ENCODE measurements at regions not wholly inside any gene's neighbourhood (a gene's known extent, or its start where the extent isn't known, plus 50 kb on each side); places are given as distances from the start of the nearest gene placed in this dataset.

- DNase-seq (ENCODE audit: low spot score) = no peak
These were observed 1525.6 kb downstream of the ARAP2 start for GRCh38 chr4:34718576-34719245.

GRCh38 chr4:34720571-34720970 is 1523.7 kb downstream of the ARAP2 start:
- DNase-seq (ENCODE audit: low spot score) = no peak

GRCh38 chr4:34721835-34722234 is 1522.5 kb downstream of the ARAP2 start:
- no peak for DNase-seq (ENCODE audit: low spot score)

- DNase-seq (ENCODE audit: low spot score) = no peak
These were observed 1520.7 kb downstream of the ARAP2 start for GRCh38 chr4:34723605-34724004.

- no peak for DNase-seq (ENCODE audit: low spot score)
These were observed 1519.8 kb downstream of the ARAP2 start for GRCh38 chr4:34724491-34724890.

GRCh38 chr4:34731070-34731469 is 1513.2 kb downstream of the ARAP2 start:
- DNase-seq (ENCODE audit: low spot score) = no peak

- DNase-seq (ENCODE audit: low spot score) = no peak
These were observed 1512.0 kb downstream of the ARAP2 start for GRCh38 chr4:34732176-34732950.

- DNase-seq (ENCODE audit: low spot score) = no peak
These were observed 1511.0 kb downstream of the ARAP2 start for GRCh38 chr4:34733185-34733941.

- DNase-seq (ENCODE audit: low spot score) = no peak
These were observed 1477.4 kb downstream of the ARAP2 start for GRCh38 chr4:34766935-34767334.

GRCh38 chr4:34767407-34767806 is 1476.9 kb downstream of the ARAP2 start:
- DNase-seq (ENCODE audit: low spot score) = no peak

GRCh38 chr4:34771632-34772031 is 1472.7 kb downstream of the ARAP2 start:
- DNase-seq (ENCODE audit: low spot score) = no peak

- no peak for DNase-seq (ENCODE audit: low spot score)
These were observed 1454.2 kb downstream of the ARAP2 start for GRCh38 chr4:34790131-34790530.

GRCh38 chr4:34791209-34791608 is 1453.1 kb downstream of the ARAP2 start:
- DNase-seq (ENCODE audit: low spot score) = no peak

- no peak for DNase-seq (ENCODE audit: low spot score)
These were observed 1443.4 kb downstream of the ARAP2 start for GRCh38 chr4:34800953-34801352.

GRCh38 chr4:34814266-34814665 is 1430.0 kb downstream of the ARAP2 start:
- DNase-seq (ENCODE audit: low spot score) = no peak

- no peak for DNase-seq (ENCODE audit: low spot score)
These were observed 1419.8 kb downstream of the ARAP2 start for GRCh38 chr4:34824515-34824914.

- no peak for DNase-seq (ENCODE audit: low spot score)
These were observed 1417.7 kb downstream of the ARAP2 start for GRCh38 chr4:34826660-34827059.

- no peak for DNase-seq (ENCODE audit: low spot score)
These were observed 1398.4 kb downstream of the ARAP2 start for GRCh38 chr4:34845926-34846325.

- no peak for DNase-seq (ENCODE audit: low spot score)
These were observed 1393.9 kb downstream of the ARAP2 start for GRCh38 chr4:34850421-34850820.

GRCh38 chr4:34850968-34851367 is 1393.3 kb downstream of the ARAP2 start:
- DNase-seq (ENCODE audit: low spot score) = no peak

GRCh38 chr4:34851411-34851810 is 1392.9 kb downstream of the ARAP2 start:
- DNase-seq (ENCODE audit: low spot score) = no peak

- no peak for DNase-seq (ENCODE audit: low spot score)
These were observed 1389.9 kb downstream of the ARAP2 start for GRCh38 chr4:34854451-34854850.

GRCh38 chr4:34861666-34862065 is 1382.6 kb downstream of the ARAP2 start:
- DNase-seq (ENCODE audit: low spot score) = no peak
